ENCODE measurements at regions not wholly inside any gene's neighbourhood (a gene's known extent, or its start where the extent isn't known, plus 50 kb on each side); places are given as distances from the start of the nearest gene placed in this dataset.
A peak's percentile ranks its signal among the peaks of the same experiment; 100 is the strongest.
"Not testable (repeated sequence)": the region's sequence is repeated elsewhere in the genome, so short reads cannot be mapped to it uniquely, and the experiment has no call there.

DNA sequence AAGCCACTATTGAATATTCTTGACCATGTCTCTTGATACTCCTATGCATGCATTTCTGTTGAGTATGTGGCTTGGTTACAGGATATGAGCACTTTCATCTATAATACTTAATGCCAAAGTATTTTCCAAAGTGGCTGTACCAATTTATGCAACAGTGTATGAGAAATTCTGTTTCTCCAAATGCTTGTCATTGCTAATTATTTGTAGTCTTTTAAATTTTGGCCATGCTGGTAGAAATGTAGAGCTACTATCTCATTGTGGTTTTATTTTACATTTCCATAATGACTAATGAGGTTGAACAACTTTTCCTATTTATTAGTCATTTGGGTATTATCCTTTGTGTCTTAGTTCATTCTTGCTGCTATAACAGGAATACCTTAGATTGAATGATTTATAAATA lies 71.4 kb upstream of the TSPAN2 start:
- no peaks in the 10 kb centered on the region for H3K27me3 Mint-ChIP-seq (ENCODE audit: unreplicated experiment)
- H3K4me1 Mint-ChIP-seq (ENCODE audit: unreplicated experiment) = peaks cover under 1% of the 10 kb centered on the region
- H3K36me3 Mint-ChIP-seq (ENCODE audit: low read depth, unreplicated experiment) = no peaks in the 10 kb centered on the region
- no peak for DNase-seq (ENCODE audit: low spot score)
- H3K27ac Mint-ChIP-seq (ENCODE audit: unreplicated experiment) = no peak overlapping the region
- no peaks in the 10 kb centered on the region for H3K9me3 Mint-ChIP-seq (ENCODE audit: unreplicated experiment)
- no peak overlapping the region for H3K4me3 Mint-ChIP-seq (ENCODE audit: unreplicated experiment)
- TF ChIP-seq, protein P1, sequence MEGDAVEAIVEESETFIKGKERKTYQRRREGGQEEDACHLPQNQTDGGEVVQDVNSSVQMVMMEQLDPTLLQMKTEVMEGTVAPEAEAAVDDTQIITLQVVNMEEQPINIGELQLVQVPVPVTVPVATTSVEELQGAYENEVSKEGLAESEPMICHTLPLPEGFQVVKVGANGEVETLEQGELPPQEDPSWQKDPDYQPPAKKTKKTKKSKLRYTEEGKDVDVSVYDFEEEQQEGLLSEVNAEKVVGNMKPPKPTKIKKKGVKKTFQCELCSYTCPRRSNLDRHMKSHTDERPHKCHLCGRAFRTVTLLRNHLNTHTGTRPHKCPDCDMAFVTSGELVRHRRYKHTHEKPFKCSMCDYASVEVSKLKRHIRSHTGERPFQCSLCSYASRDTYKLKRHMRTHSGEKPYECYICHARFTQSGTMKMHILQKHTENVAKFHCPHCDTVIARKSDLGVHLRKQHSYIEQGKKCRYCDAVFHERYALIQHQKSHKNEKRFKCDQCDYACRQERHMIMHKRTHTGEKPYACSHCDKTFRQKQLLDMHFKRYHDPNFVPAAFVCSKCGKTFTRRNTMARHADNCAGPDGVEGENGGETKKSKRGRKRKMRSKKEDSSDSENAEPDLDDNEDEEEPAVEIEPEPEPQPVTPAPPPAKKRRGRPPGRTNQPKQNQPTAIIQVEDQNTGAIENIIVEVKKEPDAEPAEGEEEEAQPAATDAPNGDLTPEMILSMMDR (IDR thresholded peaks at IDR 0.05; ENCODE audit: unreplicated experiment) = no peak

DNA sequence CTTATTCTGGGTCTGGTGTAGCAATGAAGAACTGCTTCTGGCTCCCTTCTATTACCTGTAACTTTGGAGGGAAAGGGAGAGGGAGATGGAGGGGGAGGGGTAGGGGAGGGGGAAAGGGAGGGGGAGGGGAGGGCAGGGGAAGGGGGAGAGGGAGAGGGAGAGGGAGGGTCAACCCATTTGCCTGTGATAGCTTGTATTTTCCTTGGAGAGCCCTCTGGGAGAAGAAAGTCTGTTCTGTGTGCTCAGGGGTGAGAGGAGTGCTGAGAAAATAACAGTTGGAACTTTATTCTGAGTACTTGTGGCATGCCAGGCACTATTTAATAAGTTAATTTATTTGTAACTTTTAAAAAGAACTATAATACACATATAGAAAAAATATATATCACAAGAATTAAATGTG lies 70.7 kb upstream of the TSPAN2 start:
- no peak for DNase-seq (ENCODE audit: low spot score)
- H3K4me1 Mint-ChIP-seq (ENCODE audit: unreplicated experiment) = no peaks in the 10 kb centered on the region
- no peaks in the 10 kb centered on the region for H3K36me3 Mint-ChIP-seq (ENCODE audit: low read depth, unreplicated experiment)
- H3K9me3 Mint-ChIP-seq (ENCODE audit: unreplicated experiment) = no peaks in the 10 kb centered on the region
- TF ChIP-seq, protein P1 (IDR thresholded peaks at IDR 0.05; ENCODE audit: unreplicated experiment) = no peak
- no peaks in the 10 kb centered on the region for H3K27me3 Mint-ChIP-seq (ENCODE audit: unreplicated experiment)
- no peak overlapping the region for H3K27ac Mint-ChIP-seq (ENCODE audit: unreplicated experiment)
- no peak overlapping the region for H3K4me3 Mint-ChIP-seq (ENCODE audit: unreplicated experiment)

DNA sequence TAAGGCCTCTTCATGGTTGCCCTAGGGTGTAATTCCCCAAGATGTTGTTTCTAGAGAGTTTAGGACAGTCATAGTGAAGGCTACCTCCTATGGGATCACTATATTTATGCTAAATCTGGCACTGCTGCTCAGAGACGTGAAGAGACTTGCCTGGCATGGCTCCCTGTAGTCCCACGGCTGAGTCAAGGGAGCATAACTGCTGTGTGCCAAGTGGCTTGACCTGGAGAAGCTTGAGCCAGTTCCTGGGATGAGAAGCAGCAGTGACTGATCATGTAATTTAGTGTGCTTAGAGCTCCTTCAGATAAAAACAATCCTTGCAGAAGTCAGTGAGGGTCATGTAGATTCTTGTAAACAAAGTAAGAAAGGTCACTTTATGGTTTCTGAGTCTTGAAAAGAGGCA lies 68.9 kb upstream of the TSPAN2 start:
- Mint-ChIP-seq H3K4me1 (ENCODE audit: unreplicated experiment) (peaks cover 6% of the 10 kb centered on the region), H3K4me3 (ENCODE audit: unreplicated experiment) (no peak overlapping the region), H3K27me3 (ENCODE audit: unreplicated experiment) (no peaks in the 10 kb centered on the region), H3K36me3 (ENCODE audit: low read depth, unreplicated experiment) (no peaks in the 10 kb centered on the region), H3K9me3 (ENCODE audit: unreplicated experiment) (no peaks in the 10 kb centered on the region), H3K27ac (ENCODE audit: unreplicated experiment) (no peak overlapping the region)
- TF ChIP-seq, protein P1 (IDR thresholded peaks at IDR 0.05; ENCODE audit: unreplicated experiment) = no peak
- DNase-seq (ENCODE audit: low spot score) = no peak

DNA sequence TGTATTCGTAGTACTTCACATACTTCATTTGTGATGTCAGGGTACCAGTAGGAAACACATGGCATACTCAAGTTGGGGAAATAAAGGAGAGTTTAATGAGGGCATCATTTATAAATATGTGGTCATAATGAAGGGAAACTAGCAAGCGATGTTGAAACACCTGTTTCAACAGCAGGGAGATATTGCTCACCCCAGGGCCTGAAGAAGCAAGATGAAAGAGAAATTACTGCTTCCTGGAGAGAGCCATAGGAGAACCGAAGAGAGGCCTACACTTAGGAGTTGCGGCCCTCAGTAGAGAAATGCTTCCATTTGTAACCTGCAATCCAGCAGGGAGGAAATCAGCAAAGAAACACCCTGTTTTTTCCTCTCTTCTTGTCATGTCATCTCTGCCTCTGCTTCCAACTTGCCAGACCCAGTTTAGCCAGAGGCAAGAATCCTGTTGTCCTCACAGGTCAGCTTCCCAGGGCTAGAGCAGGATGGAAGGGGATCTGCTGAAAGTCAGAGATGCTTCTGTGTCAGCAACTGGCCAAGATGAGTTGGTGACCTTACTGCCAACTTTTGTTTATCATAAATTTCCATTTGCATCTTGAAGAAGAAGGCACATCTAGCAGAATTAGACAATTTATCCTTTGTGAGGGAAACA lies 67.6 kb upstream of the TSPAN2 start:
- Mint-ChIP-seq H3K4me1 (ENCODE audit: unreplicated experiment) (peaks cover 6% of the 10 kb centered on the region), H3K27ac (ENCODE audit: unreplicated experiment) (no peak overlapping the region), H3K27me3 (ENCODE audit: unreplicated experiment) (no peaks in the 10 kb centered on the region), H3K4me3 (ENCODE audit: unreplicated experiment) (no peak overlapping the region), H3K36me3 (ENCODE audit: low read depth, unreplicated experiment) (no peaks in the 10 kb centered on the region), H3K9me3 (ENCODE audit: unreplicated experiment) (no peaks in the 10 kb centered on the region)
- TF ChIP-seq, protein P1 (IDR thresholded peaks at IDR 0.05; ENCODE audit: unreplicated experiment) = no peak
- no peak for DNase-seq (ENCODE audit: low spot score)

DNA sequence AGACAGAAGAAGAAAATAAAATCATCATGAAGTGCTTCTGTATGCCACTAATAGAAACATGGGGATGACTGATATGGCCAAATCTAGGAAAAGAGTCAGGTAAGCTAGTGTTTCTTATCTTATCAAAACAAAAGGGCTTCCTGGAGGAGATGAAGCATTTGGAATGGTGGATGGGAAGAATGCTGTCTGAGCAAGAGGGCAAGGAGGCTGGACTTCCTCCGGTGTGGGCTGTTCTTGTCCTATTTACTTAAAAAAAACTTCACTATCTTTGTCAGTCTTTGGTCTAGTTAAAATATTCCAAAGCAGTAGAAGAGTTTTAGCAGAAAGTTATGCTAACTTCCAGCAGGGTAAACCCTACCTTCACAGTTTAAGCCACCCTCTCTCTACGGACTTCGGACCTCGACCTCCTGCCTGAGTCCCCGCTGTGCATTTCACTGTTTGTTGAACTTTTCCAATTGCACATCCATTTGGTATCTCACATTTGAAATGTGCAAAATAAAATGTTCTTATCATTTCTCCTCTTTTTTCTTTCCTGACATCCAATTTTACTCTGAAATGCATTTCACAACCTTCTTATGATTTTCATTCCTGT lies 64.8 kb upstream of the TSPAN2 start:
- H3K27ac Mint-ChIP-seq (ENCODE audit: unreplicated experiment) = no peak overlapping the region
- no peaks in the 10 kb centered on the region for H3K9me3 Mint-ChIP-seq (ENCODE audit: unreplicated experiment)
- no peak for DNase-seq (ENCODE audit: low spot score)
- no peak overlapping the region for H3K4me3 Mint-ChIP-seq (ENCODE audit: unreplicated experiment)
- TF ChIP-seq, protein P1 (IDR thresholded peaks at IDR 0.05; ENCODE audit: unreplicated experiment) = no peak
- no peaks in the 10 kb centered on the region for H3K36me3 Mint-ChIP-seq (ENCODE audit: low read depth, unreplicated experiment)
- H3K27me3 Mint-ChIP-seq (ENCODE audit: unreplicated experiment) = no peaks in the 10 kb centered on the region
- H3K4me1 Mint-ChIP-seq (ENCODE audit: unreplicated experiment) = peaks cover 6% of the 10 kb centered on the region

DNA sequence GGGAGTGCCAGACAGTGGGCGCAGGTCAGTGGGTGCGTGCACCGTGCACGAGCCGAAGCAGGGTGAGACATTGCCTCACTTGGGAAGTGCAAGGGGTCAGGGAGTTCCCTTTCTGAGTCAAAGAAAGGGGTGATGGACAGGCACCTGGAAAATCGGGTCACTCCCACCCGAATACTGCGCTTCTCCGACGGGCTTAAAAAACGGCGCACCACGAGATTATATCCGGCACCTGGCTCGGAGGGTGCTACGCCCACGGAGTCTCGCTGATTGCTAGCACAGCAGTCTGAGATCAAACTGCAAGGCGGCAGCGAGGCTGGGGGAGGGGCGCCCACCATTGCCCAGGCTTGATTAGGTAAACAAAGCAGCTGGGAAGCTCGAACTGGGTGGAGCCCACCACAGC lies 58.6 kb upstream of the TSPAN2 start:
- not testable (repeated sequence) for H3K4me1 Mint-ChIP-seq (ENCODE audit: unreplicated experiment); H3K36me3 Mint-ChIP-seq (ENCODE audit: low read depth, unreplicated experiment); H3K27me3 Mint-ChIP-seq (ENCODE audit: unreplicated experiment); H3K9me3 Mint-ChIP-seq (ENCODE audit: unreplicated experiment); DNase-seq (ENCODE audit: low spot score)
- H3K27ac Mint-ChIP-seq (ENCODE audit: unreplicated experiment) = peak overlapping the region; percentile 8
- peak overlapping the region; percentile 81 for H3K4me3 Mint-ChIP-seq (ENCODE audit: unreplicated experiment)
